ENCODE measurements at regions not wholly inside any gene's neighbourhood (a gene's known extent, or its start where the extent isn't known, plus 50 kb on each side); places are given as distances from the start of the nearest gene placed in this dataset.
"Not testable (repeated sequence)": the region's sequence is repeated elsewhere in the genome, so short reads cannot be mapped to it uniquely, and the experiment has no call there.

- no peak for DNase-seq
Measured at GRCh38 chr2:60356346-60356745, 197.1 kb downstream of the BCL11A start.

- DNase-seq, result no peak
Measured at GRCh38 chr2:60355849-60356261, 197.6 kb downstream of the BCL11A start.

- no peak for DNase-seq
Measured at GRCh38 chr2:60354713-60355112, 198.7 kb downstream of the BCL11A start.

GRCh38 chr2:60353863-60354262 is 199.6 kb downstream of the BCL11A start:
- no peak for DNase-seq

GRCh38 chr2:60353406-60353800 is 200.1 kb downstream of the BCL11A start:
- DNase-seq, result no peak

- no peak for DNase-seq
Measured at GRCh38 chr2:60352491-60353405, 200.7 kb downstream of the BCL11A start.

- DNase-seq, result no peak
Measured at GRCh38 chr2:60351802-60352201, 201.7 kb downstream of the BCL11A start.

- no peak for DNase-seq
Measured at GRCh38 chr2:60351321-60351720, 202.1 kb downstream of the BCL11A start.

GRCh38 chr2:60350791-60351190 is 202.7 kb downstream of the BCL11A start:
- no peak for DNase-seq

GRCh38 chr2:60347781-60348180 is 205.7 kb downstream of the BCL11A start:
- no peak for DNase-seq

- not testable (repeated sequence) for DNase-seq
Measured at GRCh38 chr2:60342491-60342890, 211.0 kb downstream of the BCL11A start.

GRCh38 chr2:60341151-60341550 is 212.3 kb downstream of the BCL11A start:
- no peak for DNase-seq

- no peak for DNase-seq
Measured at GRCh38 chr2:60339286-60339685, 214.2 kb downstream of the BCL11A start.

GRCh38 chr2:60337142-60337497 is 216.3 kb downstream of the BCL11A start:
- no peak for DNase-seq

- no peak for DNase-seq
Measured at GRCh38 chr2:60336442-60337141, 216.9 kb downstream of the BCL11A start.

- DNase-seq, result no peak
Measured at GRCh38 chr2:60335533-60336237, 217.8 kb downstream of the BCL11A start.

GRCh38 chr2:60334610-60335009 is 218.8 kb downstream of the BCL11A start:
- no peak for DNase-seq

GRCh38 chr2:60333264-60333663 is 220.2 kb downstream of the BCL11A start:
- DNase-seq, result no peak

- DNase-seq, result no peak
Measured at GRCh38 chr2:60331115-60331809, 222.2 kb downstream of the BCL11A start.

GRCh38 chr2:60329225-60329624 is 224.2 kb downstream of the BCL11A start:
- no peak for DNase-seq

- DNase-seq, result no peak
Measured at GRCh38 chr2:60324536-60324935, 228.9 kb downstream of the BCL11A start.

- DNase-seq, result no peak
Measured at GRCh38 chr2:60321816-60322215, 231.6 kb downstream of the BCL11A start.

GRCh38 chr2:60320724-60321123 is 232.7 kb downstream of the BCL11A start:
- DNase-seq, result no peak

Data from 8988T (cell line).